Right lobe of liver (tissue), 6 donors: ENCODE measurements at regions not wholly inside any gene's neighbourhood (a gene's known extent, or its start where the extent isn't known, plus 50 kb on each side); places are given as distances from the start of the nearest gene placed in this dataset.
A peak's percentile ranks its signal among the peaks of the same experiment; 100 is the strongest.

Experiments used
- ATAC-seq, 4 donors: fragments of 200-7000 bp; cut with Tn5 transposase; one replicate each; pipeline ENCODE4 v1.9.1; 2020; ENCODE audit warnings: mild to moderate bottlenecking in 4 of 4, moderate library complexity in 4 of 4
- DNase-seq, 3 donors: peaks; one replicate each; pipeline ENCODE4 v3.0.0-alpha.2; 2020
- H3K27ac ChIP-seq, 3 donors: fragments of 200-600 bp; one replicate each; pipeline ENCODE4 v1.8.0; 2022
- H3K27me3 ChIP-seq, 2 donors: fragments of 200-600 bp; one replicate each; pipeline ENCODE4 v1.8.0; 2022
- H3K36me3 ChIP-seq, 4 donors: fragments of 200-600 bp; sonication (generic) in 1 of 4; one replicate each; pipeline versions ENCODE4 v1.5.1 to v1.8.0; 2017 to 2022; ENCODE audit warnings: control low read depth in 1 of 4
- H3K4me1 ChIP-seq, 4 donors: fragments of 200-600 bp; sonication (generic) in 1 of 4; one replicate each; pipeline versions ENCODE4 v1.5.1 to v1.8.0; 2017 to 2022; ENCODE audit warnings: control low read depth in 1 of 4
- H3K4me3 ChIP-seq, 3 donors: fragments of 200-600 bp; one replicate each; pipeline ENCODE4 v1.8.0; 2022
- H3K9me3 ChIP-seq, 4 donors: fragments of 200-600 bp; sonication (generic) in 1 of 4; one replicate each; pipeline versions ENCODE4 v1.5.1 to v1.8.0; 2017 to 2022; ENCODE audit warnings: control low read depth in 1 of 4
- CTCF ChIP-seq, 4 donors: fragments of 200-600 bp in 3 of 4; fragments of 450-650 bp in 1 of 4; IDR thresholded peaks; one replicate each; pipeline versions ENCODE4 v1.5.1 to v1.8.0; 2016 to 2022; ENCODE audit warnings: antibody characterized with exemption in 4 of 4, mild to moderate bottlenecking in 2 of 4
- POLR2A ChIP-seq: fragments of 450-650 bp; IDR thresholded peaks from one replicate; pipeline ENCODE4 v1.6.1; 2017; ENCODE audit warnings: antibody characterized with exemption, mild to moderate bottlenecking
- WGBS: methylation state at CpG from one replicate; pipeline ENCODE4 v1.1.6; 2018; ENCODE audit warnings: low coverage, low lambda C conversion rate; ENCODE audit not compliant: insufficient coverage; ENCODE audit errors: missing lambda C conversion rate; 5-methylcytosine and 5-hydroxymethylcytosine counted together
- intact Hi-C, 2 donors: fragments of 100-400 bp; cut with DNase I; formaldehyde crosslinking; loops; one replicate each; pipeline versions ENCODE4 v1.11.2 to v1.14.1; 2022
- donor health status: DM: no; HTN: yes; CAD: no.
- donor health status: DM: no; HTN: no; CAD: no.
- donor health status: DM: no; HTN: no; CAD: no.
- donor health status: DM: no; HTN: yes; CAD: no.
- donor health status: DM: no; HTN: yes; CAD: no.

GRCh38 chr10:29007748-29008610 lies 280.9 kb upstream of the LYZL1 start:
- H3K9me3 ChIP-seq = no peaks in the 10 kb centered on the region
- H3K27me3 ChIP-seq = no peaks in the 10 kb centered on the region
- DNase-seq = no peak
- H3K36me3 ChIP-seq = no peaks in the 10 kb centered on the region
- H3K4me1 ChIP-seq = no peaks in the 10 kb centered on the region
- H3K4me3 ChIP-seq = no peak overlapping the region
- H3K27ac ChIP-seq = no peak overlapping the region
- intact Hi-C loops = no loop called here
- WGBS = 58% methylated on average over 4 of the region's 10 CpGs
- peak in 1 of 4 donors; percentile 30 for ATAC-seq
- TF ChIP-seq POLR2A = no peak
- no peak for TF ChIP-seq CTCF (IDR thresholded peaks at IDR 0.05)

- H3K27me3 ChIP-seq = no peaks in the 10 kb centered on the region
- H3K4me1 ChIP-seq = no peaks in the 10 kb centered on the region
- WGBS = 73% methylated on average over 2 of the region's 5 CpGs
- TF ChIP-seq CTCF (IDR thresholded peaks at IDR 0.05) (no peak), POLR2A (no peak)
- DNase-seq (no peak), ATAC-seq (no peak)
- H3K36me3 ChIP-seq = no peaks in the 10 kb centered on the region
- intact Hi-C loops = no loop called here
- H3K27ac ChIP-seq = no peak overlapping the region
- H3K9me3 ChIP-seq = no peaks in the 10 kb centered on the region
- no peak overlapping the region for H3K4me3 ChIP-seq
These were observed 279.4 kb upstream of the LYZL1 start for GRCh38 chr10:29009464-29009863.

GRCh38 chr10:29011516-29011915 lies 277.4 kb upstream of the LYZL1 start:
- ATAC-seq = no peak
- H3K9me3 ChIP-seq = no peaks in the 10 kb centered on the region
- 61% methylated on average over 4 of the region's 4 CpGs for WGBS
- no peaks in the 10 kb centered on the region for H3K36me3 ChIP-seq
- H3K4me1 ChIP-seq = no peaks in the 10 kb centered on the region
- DNase-seq = no peak
- intact Hi-C loops = no loop called here
- no peak overlapping the region for H3K4me3 ChIP-seq
- TF ChIP-seq POLR2A = no peak
- no peak for TF ChIP-seq CTCF (IDR thresholded peaks at IDR 0.05)
- H3K27me3 ChIP-seq = no peaks in the 10 kb centered on the region
- no peak overlapping the region for H3K27ac ChIP-seq

- intact Hi-C loops = no loop called here
- ATAC-seq (no peak), DNase-seq (no peak)
- WGBS = 80% methylated on average over 7 of the region's 9 CpGs
- H3K27ac ChIP-seq = no peak overlapping the region
- H3K4me3 ChIP-seq = no peak overlapping the region
- H3K9me3 ChIP-seq = no peaks in the 10 kb centered on the region
- no peaks in the 10 kb centered on the region for H3K36me3 ChIP-seq
- H3K4me1 ChIP-seq = no peaks in the 10 kb centered on the region
- H3K27me3 ChIP-seq = no peaks in the 10 kb centered on the region
- TF ChIP-seq POLR2A (no peak), CTCF (IDR thresholded peaks at IDR 0.05) (no peak)
These were observed 275.8 kb upstream of the LYZL1 start for GRCh38 chr10:29012926-29013554.
